HG02870 (cell line): ENCODE measurements at regions not wholly inside any gene's neighbourhood (a gene's known extent, or its start where the extent isn't known, plus 50 kb on each side); places are given as distances from the start of the nearest gene placed in this dataset.

Experiments
- ATAC-seq: cut with Tn5 transposase; IDR thresholded peaks from one replicate; pipeline ENCODE4 v1.9.1; 2021; ENCODE audit warnings: mild to moderate bottlenecking, moderate library complexity; ENCODE audit not compliant: unreplicated experiment

DNA sequence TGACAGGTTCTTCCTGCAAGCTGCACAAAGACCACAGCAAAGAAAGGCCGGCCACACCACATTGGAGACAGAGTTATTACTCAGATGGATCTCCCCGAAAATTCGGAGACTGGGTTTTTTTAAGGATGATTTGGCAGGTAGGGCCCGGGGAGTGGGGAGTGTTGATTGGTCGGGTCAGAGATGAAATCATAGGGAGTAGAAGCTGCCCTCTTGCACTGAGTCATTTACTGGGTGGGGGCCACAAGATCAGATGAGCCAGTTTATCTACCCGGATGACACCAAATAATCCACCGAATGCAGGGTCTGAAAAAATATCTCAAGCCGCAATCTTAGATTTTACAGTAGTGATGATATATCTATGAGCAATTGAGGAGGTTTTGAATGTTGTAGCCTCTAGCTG lies 401.8 kb upstream of the FAT3 start:
- ATAC-seq: no peak

GRCh38 chr11:91820709-91821108 lies 403.9 kb upstream of the FAT3 start:
- ATAC-seq: no peak

DNA sequence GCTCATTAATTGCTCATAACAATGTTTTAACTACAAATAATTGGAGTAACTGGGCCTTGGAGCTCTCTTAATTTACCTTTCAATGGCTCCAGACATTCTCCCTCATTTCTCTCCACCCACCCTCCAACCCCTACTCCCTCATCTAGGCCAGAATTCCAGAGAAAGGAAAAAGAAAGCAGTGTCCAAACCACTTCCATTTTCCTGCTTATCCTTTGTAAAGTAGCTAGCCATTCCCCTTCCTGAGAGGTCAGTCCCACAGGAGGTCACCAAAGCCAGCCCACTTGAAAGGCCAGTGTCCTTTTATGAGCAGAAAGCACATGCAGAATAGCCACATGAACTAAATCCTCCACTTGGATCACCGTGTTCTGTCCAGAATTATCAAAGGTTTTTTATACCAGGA lies 404.8 kb upstream of the FAT3 start:
- no peak for ATAC-seq

DNA sequence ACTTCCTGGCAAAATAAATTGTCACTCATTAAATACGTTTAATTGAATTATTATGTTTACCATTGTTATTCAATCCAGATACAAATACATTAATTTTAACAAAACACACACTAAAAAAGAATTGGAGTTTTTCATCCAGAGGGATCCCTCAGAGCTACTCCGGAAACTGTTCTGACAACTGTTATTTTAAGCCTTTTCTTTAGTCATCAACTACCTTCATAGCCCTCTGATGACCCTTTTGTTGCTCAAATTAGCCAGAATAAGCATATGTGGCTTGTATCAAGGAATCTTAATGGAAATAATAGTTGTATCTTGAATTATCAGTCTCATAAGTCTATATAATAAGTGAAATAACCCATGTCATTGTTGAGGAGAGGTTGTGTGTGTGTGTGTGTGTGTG lies 405.4 kb upstream of the FAT3 start:
- no peak for ATAC-seq

GRCh38 chr11:91817996-91818395 lies 406.6 kb upstream of the FAT3 start:
- no peak for ATAC-seq

DNA sequence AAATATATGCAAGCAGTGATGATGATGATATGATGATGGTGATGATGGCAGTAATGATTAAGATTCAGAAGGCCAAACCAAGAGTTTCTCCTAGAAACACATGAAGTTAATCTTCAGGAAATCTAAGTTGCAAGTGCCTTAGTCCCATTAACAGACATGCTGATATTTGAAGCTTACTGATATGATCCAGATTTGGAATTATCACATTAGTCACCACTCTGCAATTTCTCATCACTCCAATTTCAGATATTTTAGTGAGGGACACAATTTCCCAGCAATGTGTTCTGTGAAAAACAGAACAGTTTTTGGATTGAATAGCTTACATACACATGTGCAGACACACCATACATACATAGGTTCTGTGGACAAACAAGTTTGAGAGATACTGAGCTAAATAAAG lies 411.4 kb upstream of the FAT3 start:
- no peak for ATAC-seq

DNA sequence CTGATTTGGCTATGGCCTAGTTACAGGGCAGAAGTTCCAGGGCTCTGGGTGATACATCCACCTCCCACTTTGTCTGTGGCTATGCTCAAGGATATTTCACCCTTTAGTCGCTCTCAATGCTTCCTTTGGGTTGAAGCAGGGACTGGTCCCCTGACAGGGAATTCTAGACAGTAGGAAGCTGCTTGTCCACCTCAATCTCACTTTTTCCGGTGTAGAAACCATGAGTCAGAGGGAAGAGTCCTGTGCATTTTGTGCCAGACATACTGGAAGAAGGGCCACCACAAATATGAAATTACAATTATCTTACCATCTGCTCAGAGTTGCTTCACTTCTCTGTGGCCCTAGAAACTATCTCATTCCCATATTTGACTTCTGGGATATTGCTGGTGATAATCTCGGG lies 413.7 kb upstream of the FAT3 start:
- no peak for ATAC-seq

GRCh38 chr11:91805293-91805692 lies 419.3 kb upstream of the FAT3 start:
- ATAC-seq: no peak

DNA sequence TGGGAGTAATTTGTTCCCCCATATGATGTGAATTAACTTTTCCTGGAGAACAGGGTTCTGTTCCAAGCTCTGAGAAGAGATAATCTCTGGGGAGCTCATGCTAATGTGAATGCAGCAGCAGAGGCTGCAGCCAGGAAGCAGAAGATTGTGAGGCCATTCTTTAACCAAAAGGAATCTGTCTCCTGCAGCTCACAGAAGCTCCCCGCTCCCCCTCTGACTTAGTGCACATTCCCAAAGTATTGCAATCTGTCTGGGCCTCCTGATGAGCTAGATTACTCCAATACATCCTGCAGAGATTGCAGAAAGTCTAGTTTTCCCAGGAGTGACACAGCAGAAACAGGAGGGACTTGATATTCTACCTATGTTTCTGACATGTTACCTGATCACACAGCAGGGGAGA lies 420.6 kb upstream of the FAT3 start:
- ATAC-seq: no peak

DNA sequence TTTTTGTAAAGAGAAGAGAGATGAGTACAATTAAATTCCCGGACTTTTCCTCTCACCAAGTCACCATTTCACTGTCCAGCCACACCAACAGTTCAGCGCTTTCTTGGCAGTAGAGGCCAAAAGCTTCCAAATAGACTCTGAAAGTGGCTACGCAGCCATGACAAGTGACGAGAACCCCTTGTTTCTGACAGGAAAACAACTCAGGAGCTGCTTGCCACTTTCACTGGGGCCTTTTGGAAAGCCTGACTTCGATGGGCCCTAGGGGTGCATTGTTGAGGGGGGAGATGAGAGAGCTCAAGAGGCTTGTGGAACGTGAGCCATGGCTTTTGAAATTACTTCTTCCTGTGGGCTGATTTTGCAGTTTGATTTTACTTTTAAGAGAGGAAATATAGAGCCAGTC lies 422.1 kb upstream of the FAT3 start:
- ATAC-seq: no peak

DNA sequence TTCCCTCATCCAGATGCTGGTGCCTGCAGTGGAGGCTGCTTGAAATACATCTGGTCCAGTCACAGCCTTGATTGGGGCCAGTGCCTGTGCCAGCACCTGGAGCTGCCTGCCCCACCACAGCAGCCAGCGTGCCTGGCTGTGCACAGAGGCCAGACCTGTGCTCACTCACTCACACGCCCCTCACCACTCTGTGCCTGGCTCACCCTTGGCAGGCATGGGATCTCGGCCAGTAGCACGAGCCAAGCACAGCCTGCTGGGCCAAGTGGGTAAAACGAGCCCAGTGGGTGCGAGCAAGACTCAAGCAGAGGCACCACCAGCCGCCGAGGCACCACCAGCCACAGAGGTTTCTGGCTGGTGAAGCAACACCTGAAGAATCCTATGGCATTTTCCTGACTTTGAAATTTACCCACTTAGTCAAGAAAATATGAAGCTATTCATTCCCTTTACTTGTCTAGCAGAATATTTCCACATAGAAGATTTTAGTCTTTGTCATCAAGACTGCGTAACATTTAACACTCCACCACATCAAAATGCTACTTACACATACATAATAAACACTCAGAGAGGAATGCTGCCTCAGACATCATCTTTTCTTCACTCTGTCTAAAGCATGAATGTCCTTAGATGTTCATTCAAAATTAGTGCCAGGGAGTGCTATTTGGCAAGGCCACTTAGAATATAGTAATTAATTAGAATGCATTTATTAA lies 424.3 kb upstream of the FAT3 start:
- ATAC-seq: no peak

DNA sequence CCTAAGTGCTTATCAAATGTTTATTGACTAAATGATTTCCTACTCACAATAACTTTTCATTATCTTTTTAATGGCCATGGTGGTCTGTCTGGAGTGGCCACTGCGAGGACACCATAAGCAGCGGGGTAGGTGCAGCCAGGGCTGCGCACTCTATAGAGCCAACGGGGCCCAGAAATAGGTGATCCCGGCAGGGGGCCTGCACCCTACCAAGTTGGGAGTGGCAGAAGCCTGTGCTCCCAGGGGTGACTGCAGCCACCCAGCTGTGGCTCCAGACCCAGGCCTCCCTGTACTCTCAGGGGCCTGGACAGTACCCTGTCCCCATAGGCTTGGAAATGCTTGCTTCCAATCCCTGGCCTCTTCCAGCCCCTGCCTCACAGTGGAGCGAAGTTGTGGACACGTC lies 426.4 kb upstream of the FAT3 start:
- ATAC-seq: no peak

- ATAC-seq: no peak
These were observed 427.6 kb upstream of the FAT3 start for GRCh38 chr11:91796999-91797398.

DNA sequence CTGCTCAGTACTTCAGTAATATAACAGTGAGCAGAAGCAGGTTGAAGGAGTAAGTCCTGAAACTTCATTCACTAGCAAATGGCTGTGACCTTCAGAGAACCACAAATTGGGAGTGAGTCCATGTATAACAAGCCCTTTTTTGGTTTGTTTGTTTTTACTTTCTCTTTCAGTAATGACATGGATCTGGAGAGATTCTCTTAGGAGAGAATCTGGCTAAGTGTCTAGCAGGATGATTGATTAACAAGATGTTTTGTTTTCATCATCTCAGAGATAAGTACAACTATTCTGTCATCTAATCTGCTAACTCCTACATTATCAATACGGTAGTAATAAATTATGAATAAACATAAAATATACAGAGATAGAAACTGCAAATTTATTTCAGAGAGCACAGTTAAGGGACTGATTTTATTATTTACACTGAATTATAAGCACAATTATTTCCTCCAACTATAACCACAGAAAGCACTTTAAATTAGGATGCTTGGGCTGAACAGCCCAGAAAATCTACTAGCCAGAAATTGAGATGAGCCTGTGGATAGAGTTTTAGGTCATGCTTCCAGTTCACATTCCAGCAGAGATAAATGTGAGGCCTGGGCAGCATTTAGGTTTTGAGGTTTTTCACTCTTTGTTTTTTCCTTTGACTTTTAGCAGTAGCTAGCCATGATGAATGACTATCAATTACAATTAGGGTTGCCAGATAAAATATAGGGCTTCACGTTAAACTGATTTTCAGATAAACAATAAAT lies 429.3 kb upstream of the FAT3 start:
- no peak for ATAC-seq

GRCh38 chr11:91794146-91794545 lies 430.5 kb upstream of the FAT3 start:
- ATAC-seq: no peak

GRCh38 chr11:91792779-91793262 lies 431.8 kb upstream of the FAT3 start:
- ATAC-seq: no peak

DNA sequence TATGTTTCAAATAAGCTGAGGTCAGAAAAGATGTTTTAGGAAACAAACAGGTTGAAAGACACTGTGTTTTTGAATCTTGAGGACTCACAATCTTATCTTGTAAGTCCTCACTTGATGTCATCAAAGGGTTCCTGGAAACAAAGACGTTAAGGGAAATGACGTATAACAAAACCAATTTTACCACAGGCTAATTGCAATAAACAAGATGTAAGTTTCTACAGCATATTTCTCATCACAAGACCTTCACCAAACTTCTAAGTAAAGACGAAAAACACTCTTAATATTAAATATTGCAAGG lies 433.5 kb upstream of the FAT3 start:
- no peak for ATAC-seq

DNA sequence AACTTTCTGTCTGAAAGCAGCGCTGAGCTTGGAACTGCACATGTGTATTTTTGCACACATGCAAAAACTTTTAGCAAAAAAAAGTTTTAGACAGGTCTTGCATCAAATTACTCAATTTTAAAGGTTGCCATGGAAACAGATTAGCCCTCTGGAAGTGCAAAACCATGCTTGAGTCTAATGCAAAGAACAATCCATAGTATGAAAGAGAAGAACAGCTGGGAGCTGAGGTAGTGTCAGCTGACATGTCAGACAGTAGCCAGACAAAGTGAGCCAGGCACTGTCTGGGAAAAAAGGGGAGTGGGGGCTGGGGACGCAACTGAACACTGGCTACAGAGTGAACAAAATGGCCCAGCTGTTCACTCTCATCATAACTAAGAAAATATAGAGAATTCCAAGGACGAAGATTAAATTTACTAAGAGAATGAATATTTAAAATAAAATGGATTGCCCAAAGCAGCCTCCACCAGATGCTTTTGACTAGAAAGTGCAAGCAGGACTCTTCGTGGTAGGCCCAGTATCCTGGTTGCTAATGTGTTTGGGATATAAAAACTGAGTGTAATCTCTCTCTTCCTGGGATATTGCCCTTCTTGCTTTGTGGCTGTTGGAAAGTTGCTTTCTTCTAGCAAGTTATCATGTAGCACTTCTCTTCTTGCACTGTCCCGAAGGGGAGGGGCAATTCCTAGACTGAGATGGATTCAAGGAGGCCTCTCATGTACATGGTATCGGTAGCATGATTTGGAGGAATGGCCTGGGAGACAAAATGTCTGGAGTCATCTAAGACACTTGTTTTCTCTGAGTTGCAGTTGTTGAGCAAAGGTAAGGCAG lies 434.1 kb upstream of the FAT3 start:
- no peak for ATAC-seq

DNA sequence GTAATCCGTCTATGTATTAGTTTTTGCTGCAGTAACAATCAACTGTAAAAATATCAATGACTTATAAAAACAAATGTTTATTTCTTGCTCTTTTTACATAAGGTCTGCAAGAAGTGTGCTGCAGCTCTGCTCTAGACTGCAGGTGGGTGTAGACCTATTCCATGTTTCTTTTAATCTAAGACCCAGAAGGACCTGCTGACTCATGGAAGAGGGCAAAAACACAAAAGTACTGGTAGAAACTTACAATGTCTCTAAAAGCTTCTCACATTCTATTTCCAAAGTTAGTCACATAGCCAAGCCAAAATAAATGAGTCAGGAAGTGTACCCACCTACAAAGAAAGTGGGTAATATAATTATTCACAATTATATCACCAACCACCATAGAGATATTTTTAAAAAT lies 435.9 kb upstream of the FAT3 start:
- ATAC-seq: no peak

- no peak for ATAC-seq
These were observed 438.5 kb upstream of the FAT3 start for GRCh38 chr11:91786097-91786496.

DNA sequence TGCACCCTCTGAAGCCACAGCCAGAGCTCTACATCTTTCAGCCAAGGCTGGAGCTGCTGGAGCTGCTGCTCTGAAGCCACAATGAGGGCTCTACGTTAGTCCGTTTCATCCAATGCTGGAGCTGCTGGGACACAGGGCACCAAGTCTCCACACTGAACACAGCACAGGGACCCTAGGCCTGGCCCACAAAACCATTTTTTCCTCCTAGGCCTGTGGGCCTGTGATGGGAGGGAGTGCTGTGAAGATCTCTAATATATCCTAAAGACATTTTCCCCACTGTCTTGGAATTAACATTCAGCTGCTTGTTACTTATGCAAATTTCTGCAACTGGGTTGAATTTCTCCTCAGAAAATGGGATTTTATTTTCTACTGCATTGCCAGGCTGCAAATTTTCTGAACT lies 441.4 kb upstream of the FAT3 start:
- no peak for ATAC-seq

DNA sequence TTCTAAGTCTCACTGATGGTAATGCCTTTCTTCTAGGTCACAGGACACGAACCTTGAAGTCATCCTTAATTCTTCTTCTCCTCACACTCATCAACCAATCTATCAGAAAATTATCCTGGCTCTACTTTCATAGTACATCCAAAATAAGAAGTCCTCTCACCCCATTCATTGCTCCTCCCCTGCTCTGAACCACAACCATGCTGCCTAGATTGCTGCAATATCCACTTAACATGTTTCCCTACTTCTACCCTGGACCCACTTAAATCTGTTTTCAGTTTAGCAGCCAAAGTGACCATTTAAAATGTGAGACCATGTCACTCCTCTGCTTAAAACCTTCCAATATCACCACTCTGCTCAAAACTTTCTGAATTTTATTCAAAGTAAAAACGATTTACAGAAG lies 445.9 kb upstream of the FAT3 start:
- no peak for ATAC-seq
